Fibroblast of skin of scalp (primary cell): ENCODE measurements at regions not wholly inside any gene's neighbourhood (a gene's known extent, or its start where the extent isn't known, plus 50 kb on each side); places are given as distances from the start of the nearest gene placed in this dataset.

Source experiments
- DNase-seq: peaks from one replicate; pipeline ENCODE4 v3.0.0-alpha.2; 2013

- no peak for DNase-seq
Observed at GRCh38 chr18:40102903-40103302, 1852.1 kb upstream of the PIK3C3 start.

- DNase-seq: no peak
Observed at GRCh38 chr18:40099641-40100040, 1855.4 kb upstream of the PIK3C3 start.

- DNase-seq: no peak
Observed at GRCh38 chr18:40096675-40097074, 1858.4 kb upstream of the PIK3C3 start.

- no peak for DNase-seq
Observed at GRCh38 chr18:40094441-40094840, 1860.6 kb upstream of the PIK3C3 start.

GRCh38 chr18:40088130-40088529, 1866.9 kb upstream of the PIK3C3 start:
- DNase-seq: no peak

GRCh38 chr18:40079786-40080185, 1875.2 kb upstream of the PIK3C3 start:
- no peak for DNase-seq

- no peak for DNase-seq
Observed at GRCh38 chr18:40075616-40076015, 1879.4 kb upstream of the PIK3C3 start.

- DNase-seq: no peak
Observed at GRCh38 chr18:40072761-40073160, 1882.3 kb upstream of the PIK3C3 start.

- no peak for DNase-seq
Observed at GRCh38 chr18:40066368-40066767, 1888.7 kb upstream of the PIK3C3 start.

GRCh38 chr18:40063488-40063887, 1891.5 kb upstream of the PIK3C3 start:
- no peak for DNase-seq

GRCh38 chr18:40061086-40061485, 1893.9 kb upstream of the PIK3C3 start:
- DNase-seq: no peak

- no peak for DNase-seq
Observed at GRCh38 chr18:40060562-40060961, 1894.5 kb upstream of the PIK3C3 start.

GRCh38 chr18:40058811-40059570, 1896.0 kb upstream of the PIK3C3 start:
- DNase-seq: no peak

- DNase-seq: no peak
Observed at GRCh38 chr18:40056079-40056692, 1898.8 kb upstream of the PIK3C3 start.

GRCh38 chr18:40055262-40055661, 1899.8 kb upstream of the PIK3C3 start:
- DNase-seq: no peak

GRCh38 chr18:40049716-40050115, 1905.3 kb upstream of the PIK3C3 start:
- no peak for DNase-seq

GRCh38 chr18:40048886-40049650, 1906.0 kb upstream of the PIK3C3 start:
- DNase-seq: no peak

GRCh38 chr18:40048253-40048652, 1906.8 kb upstream of the PIK3C3 start:
- DNase-seq: no peak

- no peak for DNase-seq
Observed at GRCh38 chr18:40046596-40046995, 1908.4 kb upstream of the PIK3C3 start.

GRCh38 chr18:40041951-40042350, 1913.1 kb upstream of the PIK3C3 start:
- no peak for DNase-seq

- DNase-seq: no peak
Observed at GRCh38 chr18:40040574-40040973, 1914.5 kb upstream of the PIK3C3 start.

- DNase-seq: no peak
Observed at GRCh38 chr18:40037356-40037755, 1917.7 kb upstream of the PIK3C3 start.

- no peak for DNase-seq
Observed at GRCh38 chr18:40036861-40037260, 1918.2 kb upstream of the PIK3C3 start.

- DNase-seq: no peak
Observed at GRCh38 chr18:40035966-40036365, 1919.1 kb upstream of the PIK3C3 start.
